PFSK-1 (cell line): ENCODE measurements at regions not wholly inside any gene's neighbourhood (a gene's known extent, or its start where the extent isn't known, plus 50 kb on each side); places are given as distances from the start of the nearest gene placed in this dataset.

Experiments
- REST ChIP-seq, 2 experiments: IDR thresholded peaks; 2 replicates each; pipeline versions ENCODE4 v1.6.1 to v1.8.0; 2011 to 2012; ENCODE audit warnings: low read depth in 2 of 2, low read length in 2 of 2, control low read depth in 1 of 2, inconsistent platforms in 1 of 2, mild to moderate bottlenecking in 1 of 2, moderate library complexity in 1 of 2; ENCODE audit not compliant: insufficient read depth in 1 of 2
- TAF1 ChIP-seq: IDR thresholded peaks from 2 replicates; pipeline ENCODE4 v1.6.1; 2012; ENCODE audit warnings: low read length, control low read depth, borderline replicate concordance; ENCODE audit not compliant: insufficient read depth

- TF ChIP-seq TAF1 (no peak), REST (IDR thresholded peaks at IDR 0.05; ENCODE audit: insufficient read depth in 1 of 2, low read depth in 2 of 2, low read length in 2 of 2) (no peak)
Measured at GRCh38 chr1:101739146-101739545, 257.6 kb downstream of the OLFM3 start.
